Lower leg skin (tissue), 4 donors: ENCODE measurements at regions not wholly inside any gene's neighbourhood (a gene's known extent, or its start where the extent isn't known, plus 50 kb on each side); places are given as distances from the start of the nearest gene placed in this dataset.

ENCODE experiments used
- DNase-seq, 2 donors: peaks; one replicate each; pipeline ENCODE4 v3.0.0-alpha.2; 2019; ENCODE audit warnings: low spot score in 2 of 2
- H3K4me3 ChIP-seq: fragments of 200-600 bp; sonication (generic); 2 replicates; pipeline ENCODE4 v1.5.1; 2017; ENCODE audit warnings: mild to moderate bottlenecking, low read depth; ENCODE audit not compliant: poor library complexity, severe bottlenecking
- POLR2A ChIP-seq, 2 donors: fragments of 450-650 bp; IDR thresholded peaks; one replicate each; pipeline ENCODE4 v1.6.1; 2016 to 2017; ENCODE audit warnings: antibody characterized with exemption in 2 of 2, mild to moderate bottlenecking in 1 of 2, moderate library complexity in 1 of 2
- WGBS, 2 donors: methylation state at CpG; one replicate each; pipeline ENCODE4 v1.1.5; 2018; 5-methylcytosine and 5-hydroxymethylcytosine counted together
- intact Hi-C: fragments of 100-400 bp; cut with DNase I; formaldehyde crosslinking; loops from one replicate; pipeline ENCODE4 v1.15.0; 2023; ENCODE audit warnings: low total_unique reads
- TF ChIP-seq, protein P1 (sequence below), 3 donors: fragments of 450-650 bp; IDR thresholded peaks; one replicate each; pipeline ENCODE4 v1.5.1; 2016; ENCODE audit warnings: antibody characterized with exemption in 3 of 3, mild to moderate bottlenecking in 3 of 3, moderate library complexity in 2 of 3

DNA sequence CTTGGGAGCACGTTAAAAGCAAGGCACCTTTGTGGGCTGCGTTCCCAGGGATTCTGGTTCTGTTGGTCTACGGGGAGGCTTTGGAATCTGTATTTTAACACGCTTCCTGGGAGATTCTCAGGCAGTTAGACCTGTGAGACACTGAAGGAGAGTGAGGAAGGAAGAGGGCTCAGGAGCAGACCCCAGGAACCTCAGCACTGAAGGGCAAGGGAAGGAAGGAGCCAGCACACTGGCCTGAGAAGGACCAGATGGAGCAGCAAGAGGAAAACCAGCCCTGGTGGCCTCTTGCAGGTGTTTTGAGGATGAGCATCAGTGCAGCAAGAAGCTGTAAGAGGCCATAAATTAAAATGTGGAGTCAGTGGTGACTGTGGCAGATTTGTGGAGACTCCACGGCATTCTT, 146.7 kb downstream of the RPLP1 start:
- TF ChIP-seq, protein P1, sequence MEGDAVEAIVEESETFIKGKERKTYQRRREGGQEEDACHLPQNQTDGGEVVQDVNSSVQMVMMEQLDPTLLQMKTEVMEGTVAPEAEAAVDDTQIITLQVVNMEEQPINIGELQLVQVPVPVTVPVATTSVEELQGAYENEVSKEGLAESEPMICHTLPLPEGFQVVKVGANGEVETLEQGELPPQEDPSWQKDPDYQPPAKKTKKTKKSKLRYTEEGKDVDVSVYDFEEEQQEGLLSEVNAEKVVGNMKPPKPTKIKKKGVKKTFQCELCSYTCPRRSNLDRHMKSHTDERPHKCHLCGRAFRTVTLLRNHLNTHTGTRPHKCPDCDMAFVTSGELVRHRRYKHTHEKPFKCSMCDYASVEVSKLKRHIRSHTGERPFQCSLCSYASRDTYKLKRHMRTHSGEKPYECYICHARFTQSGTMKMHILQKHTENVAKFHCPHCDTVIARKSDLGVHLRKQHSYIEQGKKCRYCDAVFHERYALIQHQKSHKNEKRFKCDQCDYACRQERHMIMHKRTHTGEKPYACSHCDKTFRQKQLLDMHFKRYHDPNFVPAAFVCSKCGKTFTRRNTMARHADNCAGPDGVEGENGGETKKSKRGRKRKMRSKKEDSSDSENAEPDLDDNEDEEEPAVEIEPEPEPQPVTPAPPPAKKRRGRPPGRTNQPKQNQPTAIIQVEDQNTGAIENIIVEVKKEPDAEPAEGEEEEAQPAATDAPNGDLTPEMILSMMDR (IDR thresholded peaks at IDR 0.05): no peak
- TF ChIP-seq POLR2A (IDR thresholded peaks at IDR 0.05): no peak

DNA sequence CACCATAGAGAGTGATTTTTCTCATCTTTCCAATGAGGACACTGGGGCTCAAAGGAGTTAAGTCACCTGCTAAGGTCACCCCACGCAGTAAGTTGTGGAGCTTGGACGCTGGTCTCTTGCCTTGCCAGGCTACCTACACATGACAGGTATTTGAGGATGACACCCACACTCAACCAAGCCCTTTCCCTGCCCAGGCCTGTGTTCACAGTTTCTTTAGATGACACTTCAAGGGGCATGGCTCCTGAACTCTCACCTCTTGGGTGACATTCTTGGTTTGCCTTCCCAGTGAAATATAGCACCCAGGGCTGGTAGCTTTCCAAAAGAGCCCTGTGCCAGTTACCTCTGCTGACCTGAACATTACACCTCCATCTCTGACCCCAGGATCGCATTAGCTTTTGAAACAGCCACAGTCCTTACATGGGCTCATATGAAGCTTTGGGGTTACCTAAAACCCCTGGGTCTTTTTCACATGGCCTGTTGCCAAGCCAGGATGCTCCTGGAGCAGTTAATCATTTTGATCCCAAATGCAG, 148.0 kb downstream of the RPLP1 start:
- TF ChIP-seq, protein P1 (IDR thresholded peaks at IDR 0.05): no peak
- no peak for TF ChIP-seq POLR2A (IDR thresholded peaks at IDR 0.05)
- WGBS, 2 donors: 88 to 93% methylated on average over 3 of the region's 3 CpGs
- intact Hi-C loops: no loop called here
- DNase-seq: peak in 1 of 2 donors; percentile 20
- no peak overlapping the region for H3K4me3 ChIP-seq

More for the DNA sequence above, 146.7 kb downstream of the RPLP1 start:
- intact Hi-C loops: no loop called here
- DNase-seq: peak in 1 of 2 donors; percentile 53
- WGBS, 2 donors: 84% methylated on average over 5 of the region's 5 CpGs
- H3K4me3 ChIP-seq: no peak overlapping the region

DNA sequence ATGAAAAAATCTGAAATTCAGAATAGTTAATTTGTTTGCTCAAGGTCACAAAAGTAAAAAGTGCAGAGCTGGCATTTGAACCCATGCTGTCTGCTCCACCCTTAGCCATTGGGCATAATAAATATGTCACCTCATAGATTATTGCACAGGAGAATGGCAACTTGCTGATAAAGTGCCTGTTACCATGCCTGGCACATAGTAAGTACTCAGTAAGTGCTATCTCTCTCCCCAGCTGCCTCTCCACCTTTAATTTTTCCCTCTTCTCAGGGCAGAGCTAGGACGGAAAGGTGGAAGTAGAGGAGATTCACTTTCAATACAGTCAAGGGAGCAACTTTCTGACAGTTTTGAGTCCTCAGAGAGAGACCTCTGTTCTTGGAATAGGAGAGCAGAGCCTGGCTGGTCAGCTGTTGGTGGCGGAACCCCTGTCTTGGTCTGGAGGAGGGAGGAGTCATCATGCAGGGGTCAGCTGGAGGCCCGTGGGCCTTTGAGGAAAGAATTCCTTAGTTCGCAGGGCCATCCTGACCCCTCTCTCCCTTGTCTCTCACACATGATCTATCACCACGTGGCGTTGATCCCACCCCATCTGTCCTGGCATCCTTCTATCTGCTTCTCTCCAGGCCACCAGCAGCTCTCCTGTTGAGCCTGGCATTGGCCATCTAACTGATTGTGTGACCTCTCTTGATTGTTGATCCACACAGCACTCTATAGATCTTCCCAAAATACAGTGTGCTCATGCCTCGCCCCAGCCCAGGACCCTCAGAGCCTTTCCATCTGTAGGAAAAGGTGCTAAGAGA, 149.3 kb downstream of the RPLP1 start:
- WGBS, 2 donors: 85 to 89% methylated on average over 7 of the region's 7 CpGs
- no peak overlapping the region for H3K4me3 ChIP-seq
- TF ChIP-seq POLR2A (IDR thresholded peaks at IDR 0.05): no peak
- TF ChIP-seq, protein P1 (IDR thresholded peaks at IDR 0.05): no peak
- intact Hi-C loops: no loop called here
- peak in 1 of 2 donors; percentile 67 for DNase-seq

DNA sequence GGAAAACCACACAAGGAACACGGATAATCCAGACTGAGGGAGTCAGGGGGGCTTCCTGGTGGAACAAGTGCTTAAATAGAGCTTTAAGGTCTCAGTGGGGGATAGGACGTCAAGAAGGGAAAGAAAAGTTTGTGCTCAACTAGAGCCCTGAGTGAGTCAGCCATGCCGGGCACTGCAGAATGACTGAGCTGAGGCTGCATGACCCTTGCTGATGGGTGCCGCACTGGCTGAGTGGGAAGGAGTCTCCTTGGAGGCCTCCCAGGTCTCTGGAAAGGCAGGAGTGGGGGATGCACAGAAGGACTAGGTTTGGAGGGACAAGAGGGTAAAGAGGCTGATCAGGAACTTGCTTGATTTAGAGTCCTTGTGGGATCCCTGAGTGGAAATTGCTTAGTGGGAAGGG, 150.3 kb downstream of the RPLP1 start:
- peak in 1 of 2 donors; percentile 57 for DNase-seq
- H3K4me3 ChIP-seq: no peak overlapping the region
- 81 to 93% methylated on average over 4 of the region's 4 CpGs for WGBS, 2 donors

DNA sequence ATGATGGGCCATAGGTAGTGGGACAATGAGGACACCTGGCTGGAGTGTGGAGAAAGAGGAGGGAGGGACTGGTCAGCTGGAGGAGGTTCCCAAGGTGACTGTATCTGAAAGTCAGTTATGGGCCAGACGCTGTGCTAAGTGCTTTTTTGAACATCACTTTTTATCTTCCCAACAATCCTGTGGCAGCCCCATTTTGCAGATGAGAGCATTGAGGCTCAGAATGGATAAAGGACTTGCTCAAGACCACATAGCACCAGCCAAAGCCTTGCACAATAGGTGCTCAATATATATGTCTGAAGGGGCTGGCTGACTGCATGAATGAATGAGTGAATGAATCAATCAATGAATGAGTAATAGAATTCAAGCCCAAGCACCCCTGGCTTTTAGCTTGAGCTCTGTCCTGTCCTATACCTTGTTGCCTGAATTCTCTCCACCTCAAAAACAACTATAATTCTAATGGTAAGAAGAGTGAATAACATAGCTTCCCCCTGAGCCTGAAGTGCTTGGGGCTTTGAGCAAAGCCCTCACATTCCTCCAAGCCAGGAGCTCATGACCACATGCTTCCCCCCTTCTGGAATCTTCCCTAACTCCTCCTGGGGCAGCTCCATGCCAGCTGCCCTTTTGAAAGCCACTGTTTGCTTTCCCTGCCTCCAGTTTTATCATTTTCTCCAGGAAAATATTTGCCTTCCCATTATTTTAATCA, 150.9 kb downstream of the RPLP1 start:
- DNase-seq: peak in 1 of 2 donors; percentile 32
- intact Hi-C loops: no loop called here
- no peak overlapping the region for H3K4me3 ChIP-seq
- no peak for TF ChIP-seq POLR2A (IDR thresholded peaks at IDR 0.05)
- TF ChIP-seq, protein P1 (IDR thresholded peaks at IDR 0.05): no peak
- WGBS, 2 donors: 0 to 50% methylated on average over 1 of the region's 1 CpG

More for the DNA sequence above, 150.3 kb downstream of the RPLP1 start:
- intact Hi-C loops: no loop called here
- TF ChIP-seq POLR2A (IDR thresholded peaks at IDR 0.05): no peak
- TF ChIP-seq, protein P1 (IDR thresholded peaks at IDR 0.05): no peak
